ENCODE measurements at regions not wholly inside any gene's neighbourhood (a gene's known extent, or its start where the extent isn't known, plus 50 kb on each side); places are given as distances from the start of the nearest gene placed in this dataset.

GRCh38 chr21:29473808-29474207, 175.1 kb downstream of the BACH1 start:
- TF ChIP-seq TP53 (CRISPR knock-in tag; IDR thresholded peaks at IDR 0.05) (no peak), CTCF (IDR thresholded peaks at IDR 0.05) (no peak), CREM (CRISPR knock-in tag; IDR thresholded peaks at IDR 0.05) (no peak), ETV6 (CRISPR knock-in tag; IDR thresholded peaks at IDR 0.05) (no peak), ATF6 (CRISPR knock-in tag; IDR thresholded peaks at IDR 0.05) (no peak)
- TF ChIP-seq, protein P1, sequence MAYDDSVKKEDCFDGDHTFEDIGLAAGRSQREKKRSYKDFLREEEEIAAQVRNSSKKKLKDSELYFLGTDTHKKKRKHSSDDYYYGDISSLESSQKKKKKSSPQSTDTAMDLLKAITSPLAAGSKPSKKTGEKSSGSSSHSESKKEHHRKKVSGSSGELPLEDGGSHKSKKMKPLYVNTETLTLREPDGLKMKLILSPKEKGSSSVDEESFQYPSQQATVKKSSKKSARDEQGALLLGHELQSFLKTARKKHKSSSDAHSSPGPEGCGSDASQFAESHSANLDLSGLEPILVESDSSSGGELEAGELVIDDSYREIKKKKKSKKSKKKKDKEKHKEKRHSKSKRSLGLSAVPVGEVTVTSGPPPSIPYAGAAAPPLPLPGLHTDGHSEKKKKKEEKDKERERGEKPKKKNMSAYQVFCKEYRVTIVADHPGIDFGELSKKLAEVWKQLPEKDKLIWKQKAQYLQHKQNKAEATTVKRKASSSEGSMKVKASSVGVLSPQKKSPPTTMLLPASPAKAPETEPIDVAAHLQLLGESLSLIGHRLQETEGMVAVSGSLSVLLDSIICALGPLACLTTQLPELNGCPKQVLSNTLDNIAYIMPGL (CRISPR knock-in tag; IDR thresholded peaks at IDR 0.05), result no peak

All from WTC11 (cell line).